ENCODE measurements at regions not wholly inside any gene's neighbourhood (a gene's known extent, or its start where the extent isn't known, plus 50 kb on each side); places are given as distances from the start of the nearest gene placed in this dataset.
A peak's percentile ranks its signal among the peaks of the same experiment; 100 is the strongest.

DNA sequence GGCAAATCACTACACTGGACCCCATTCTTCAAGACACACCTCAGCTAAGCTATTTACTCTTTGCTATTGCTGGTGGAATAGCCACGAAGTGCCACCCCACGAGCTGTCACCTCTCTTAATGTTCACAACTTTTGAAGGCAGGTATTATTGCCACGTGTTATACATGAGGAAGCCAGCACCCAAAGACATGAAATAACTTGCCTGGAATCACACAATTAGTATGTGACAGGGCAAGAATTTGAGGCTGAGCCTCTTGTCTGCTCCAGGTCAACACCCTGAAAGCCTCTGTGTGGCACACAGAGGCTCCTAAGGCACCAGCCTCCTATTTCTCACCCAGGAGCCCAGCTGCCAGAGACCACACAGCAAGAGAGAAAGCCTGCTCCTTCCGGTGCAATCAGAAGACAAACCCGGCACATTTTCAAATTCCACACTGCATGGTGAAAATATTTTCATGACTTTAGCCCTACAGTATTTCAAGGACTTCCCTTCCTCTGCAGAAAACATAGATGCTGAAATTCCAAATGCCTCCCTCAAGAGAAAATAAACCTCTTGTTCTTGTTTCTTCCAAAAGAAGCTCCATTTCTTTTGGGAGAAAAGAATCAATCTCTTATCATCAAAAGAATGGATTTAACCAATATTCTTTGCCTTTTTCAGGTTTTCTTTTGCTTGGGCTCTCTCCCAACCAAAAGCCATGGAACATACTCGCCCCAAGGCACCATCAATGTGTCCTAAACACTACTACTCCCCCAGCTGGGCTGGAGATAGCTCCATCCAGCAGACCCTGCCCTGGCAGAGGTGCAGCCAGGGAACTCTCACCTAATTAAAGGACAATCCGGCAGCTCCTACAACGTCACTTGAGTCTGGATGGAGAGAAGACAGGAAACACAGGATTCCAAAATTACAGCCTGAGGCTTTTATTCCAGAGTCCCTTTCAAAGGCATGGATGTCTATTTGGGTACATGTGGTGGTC lies 84.7 kb upstream of the THBS1 start:
- intact Hi-C loops (cut with DNase I; ENCODE audit: low total_unique reads) = no loop called here
- Histone ChIP-seq H3K27ac (peak overlapping the region in 2 of 8 donors; percentile 37 to 40), H3K36me3 (no peaks in the 10 kb centered on the region), H3K27me3 (replicated peaks in 1 of 7) (peaks cover 0 to 4% (median 0%) of the 10 kb centered on the region in 7 donors), H3K4me3 (no peak overlapping the region), H3K4me1 (peaks cover 0 to 9% (median 0%) of the 10 kb centered on the region in 6 donors), H3K9me3 (no peaks in the 10 kb centered on the region)
- TF ChIP-seq, protein P1, sequence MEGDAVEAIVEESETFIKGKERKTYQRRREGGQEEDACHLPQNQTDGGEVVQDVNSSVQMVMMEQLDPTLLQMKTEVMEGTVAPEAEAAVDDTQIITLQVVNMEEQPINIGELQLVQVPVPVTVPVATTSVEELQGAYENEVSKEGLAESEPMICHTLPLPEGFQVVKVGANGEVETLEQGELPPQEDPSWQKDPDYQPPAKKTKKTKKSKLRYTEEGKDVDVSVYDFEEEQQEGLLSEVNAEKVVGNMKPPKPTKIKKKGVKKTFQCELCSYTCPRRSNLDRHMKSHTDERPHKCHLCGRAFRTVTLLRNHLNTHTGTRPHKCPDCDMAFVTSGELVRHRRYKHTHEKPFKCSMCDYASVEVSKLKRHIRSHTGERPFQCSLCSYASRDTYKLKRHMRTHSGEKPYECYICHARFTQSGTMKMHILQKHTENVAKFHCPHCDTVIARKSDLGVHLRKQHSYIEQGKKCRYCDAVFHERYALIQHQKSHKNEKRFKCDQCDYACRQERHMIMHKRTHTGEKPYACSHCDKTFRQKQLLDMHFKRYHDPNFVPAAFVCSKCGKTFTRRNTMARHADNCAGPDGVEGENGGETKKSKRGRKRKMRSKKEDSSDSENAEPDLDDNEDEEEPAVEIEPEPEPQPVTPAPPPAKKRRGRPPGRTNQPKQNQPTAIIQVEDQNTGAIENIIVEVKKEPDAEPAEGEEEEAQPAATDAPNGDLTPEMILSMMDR (IDR thresholded peaks at IDR 0.05 in 8 of 11, conservative IDR thresholded peaks at IDR 0.05 in 3 of 11) = no peak
- TF ChIP-seq POLR2AphosphoS5 (IDR thresholded peaks at IDR 0.05) = no peak
- no peak for TF ChIP-seq POLR2A (IDR thresholded peaks at IDR 0.05)
- WGBS, 5 donors = 59 to 77% (median 61%) methylated on average over 7 to 8 of the region's 8 CpGs
- no peak for DNase-seq

DNA sequence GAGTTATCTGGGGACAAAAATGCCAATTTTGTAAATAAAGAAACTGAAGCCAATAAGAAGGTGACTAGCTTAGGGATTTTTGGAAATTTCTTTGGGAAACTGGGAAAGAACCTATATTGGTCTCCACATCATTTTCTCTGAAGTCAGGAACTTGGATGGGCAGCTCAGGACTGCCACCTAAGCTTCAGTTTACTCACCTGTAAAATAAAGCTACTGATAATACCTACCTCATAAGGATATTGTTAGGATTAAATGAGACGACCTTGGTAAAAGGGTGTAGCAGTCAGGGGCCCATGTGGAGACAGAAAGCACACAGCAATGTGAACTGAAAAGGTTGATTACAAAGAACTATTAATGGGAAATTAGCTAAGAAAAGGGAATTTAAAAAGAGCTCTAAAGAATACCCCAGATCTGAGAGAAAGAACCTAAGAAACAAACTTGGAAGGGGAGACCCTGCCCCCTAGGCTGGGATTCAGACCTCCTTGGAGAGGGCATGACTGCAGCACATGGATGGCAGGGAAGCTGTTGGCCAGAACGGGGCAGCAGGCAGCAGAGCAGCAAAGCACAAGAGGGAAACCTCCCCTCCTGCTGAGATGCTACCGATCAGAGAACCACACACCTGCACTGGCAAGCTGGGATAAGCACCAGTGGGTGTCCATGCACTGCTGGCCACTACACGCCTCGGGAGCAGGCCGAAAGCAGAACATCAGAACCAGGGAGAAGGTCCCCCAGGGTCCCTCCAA lies 83.7 kb upstream of the THBS1 start:
- Histone ChIP-seq H3K4me1 (peaks cover 0 to 9% (median 0%) of the 10 kb centered on the region in 6 donors), H3K36me3 (no peaks in the 10 kb centered on the region), H3K9me3 (no peaks in the 10 kb centered on the region), H3K27ac (no peak overlapping the region), H3K27me3 (replicated peaks in 1 of 7) (peaks cover 0 to 4% (median 0%) of the 10 kb centered on the region in 7 donors), H3K4me3 (no peak overlapping the region)
- intact Hi-C loops (cut with DNase I; ENCODE audit: low total_unique reads) = no loop called here
- TF ChIP-seq POLR2AphosphoS5 (IDR thresholded peaks at IDR 0.05) (no peak), POLR2A (IDR thresholded peaks at IDR 0.05) (no peak)
- TF ChIP-seq, protein P1 (IDR thresholded peaks at IDR 0.05 in 8 of 11, conservative IDR thresholded peaks at IDR 0.05 in 3 of 11) = no peak
- DNase-seq = no peak
- WGBS, 5 donors = 79 to 94% (median 83%) methylated on average over 6 of the region's 6 CpGs

DNA sequence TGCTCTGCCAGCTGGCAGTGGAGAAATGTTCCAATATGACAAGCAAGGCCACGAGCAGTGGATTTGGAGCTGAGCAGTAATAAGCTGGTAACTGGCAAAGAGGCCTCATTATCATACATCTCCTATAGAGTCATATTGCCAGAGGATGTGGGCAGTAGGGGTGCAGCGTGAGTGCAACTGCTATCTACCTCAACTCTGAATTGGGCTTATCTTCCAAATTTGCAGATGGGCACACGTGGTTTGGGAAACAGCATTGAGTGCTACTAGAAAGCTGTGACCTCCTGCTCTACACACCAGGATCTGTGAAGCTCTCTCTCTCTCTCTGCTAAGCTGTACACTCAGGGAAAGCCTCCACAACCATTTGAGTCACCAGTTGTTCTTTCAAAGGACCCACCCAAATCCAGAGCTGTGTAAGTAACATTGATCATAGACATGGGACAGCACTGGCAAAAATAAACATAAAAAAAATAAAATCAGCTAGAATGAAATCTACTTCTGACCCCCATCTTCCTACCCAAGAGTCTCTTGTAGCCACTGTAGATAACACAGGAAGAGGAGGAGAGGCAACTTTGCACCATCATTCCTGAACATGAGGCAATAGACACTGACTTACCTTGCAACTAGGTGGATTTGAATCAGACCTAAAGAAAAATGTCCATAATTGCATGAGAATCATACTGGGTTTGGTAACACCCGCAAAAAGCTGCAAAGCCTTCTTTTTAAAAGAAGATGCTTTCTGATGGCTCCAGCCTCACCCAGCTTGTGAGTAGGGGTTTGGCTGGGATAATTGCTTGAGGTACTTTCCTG lies 82.9 kb upstream of the THBS1 start:
- Histone ChIP-seq H3K27ac (no peak overlapping the region), H3K36me3 (no peaks in the 10 kb centered on the region), H3K9me3 (no peaks in the 10 kb centered on the region), H3K4me3 (no peak overlapping the region), H3K27me3 (replicated peaks in 1 of 7) (peaks cover 0 to 4% (median 0%) of the 10 kb centered on the region in 7 donors), H3K4me1 (peaks cover 0 to 9% (median 0%) of the 10 kb centered on the region in 6 donors)
- WGBS, 5 donors = 14 to 55% (median 45%) methylated on average over 3 to 4 of the region's 4 CpGs
- no peak for TF ChIP-seq POLR2AphosphoS5 (IDR thresholded peaks at IDR 0.05)
- no peak for TF ChIP-seq POLR2A (IDR thresholded peaks at IDR 0.05)
- TF ChIP-seq, protein P1 (IDR thresholded peaks at IDR 0.05 in 8 of 11, conservative IDR thresholded peaks at IDR 0.05 in 3 of 11) = no peak
- intact Hi-C loops (cut with DNase I; ENCODE audit: low total_unique reads) = no loop called here
- no peak for DNase-seq

Measured in spleen (tissue), 11 donors.